HG03139 (cell line): ENCODE measurements at regions not wholly inside any gene's neighbourhood (a gene's known extent, or its start where the extent isn't known, plus 50 kb on each side); places are given as distances from the start of the nearest gene placed in this dataset.

Experiments
- ATAC-seq: cut with Tn5 transposase; IDR thresholded peaks from one replicate; pipeline ENCODE4 v1.9.1; 2021; ENCODE audit not compliant: unreplicated experiment

DNA sequence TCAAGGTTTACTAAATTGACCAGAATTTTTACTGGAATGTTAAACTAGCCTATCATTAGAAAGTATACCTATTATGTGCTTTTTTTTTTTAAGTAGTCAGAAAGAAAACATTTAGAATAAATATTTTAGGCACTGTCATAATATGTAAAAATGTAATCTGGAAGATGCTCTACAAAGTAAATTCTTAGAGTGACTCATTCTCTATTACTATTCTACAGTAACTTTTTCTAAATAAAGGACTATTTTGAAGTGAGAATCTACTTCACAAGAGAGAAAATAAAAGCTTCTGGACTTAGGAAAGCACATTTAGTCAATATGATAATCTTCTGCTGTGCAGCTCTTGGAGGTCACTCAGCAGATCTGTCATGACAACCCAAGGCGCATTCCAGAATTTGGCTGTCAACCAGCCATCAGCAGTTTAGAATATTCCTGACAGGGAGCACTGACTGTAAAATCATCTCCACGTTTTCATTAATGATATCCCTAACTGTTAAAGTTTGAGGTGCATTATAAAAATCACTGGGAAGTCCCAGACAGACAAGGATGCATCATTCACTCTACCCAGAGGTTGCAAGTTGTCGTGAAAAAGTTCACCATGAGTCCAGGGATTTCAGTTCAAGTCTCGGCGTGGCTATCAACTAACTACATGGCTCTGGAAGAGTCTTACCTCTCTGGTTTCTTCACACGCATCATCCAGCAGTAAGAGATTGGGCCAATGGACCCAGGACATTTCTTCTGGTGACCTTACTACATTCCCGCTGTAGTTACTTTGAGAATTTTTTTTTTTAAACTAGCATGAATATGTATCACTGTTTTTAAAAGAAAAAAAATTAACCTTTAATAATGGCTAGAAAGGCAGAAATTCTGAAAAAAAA is 374.9 kb downstream of the GJA1 start:
- ATAC-seq: no peak

DNA sequence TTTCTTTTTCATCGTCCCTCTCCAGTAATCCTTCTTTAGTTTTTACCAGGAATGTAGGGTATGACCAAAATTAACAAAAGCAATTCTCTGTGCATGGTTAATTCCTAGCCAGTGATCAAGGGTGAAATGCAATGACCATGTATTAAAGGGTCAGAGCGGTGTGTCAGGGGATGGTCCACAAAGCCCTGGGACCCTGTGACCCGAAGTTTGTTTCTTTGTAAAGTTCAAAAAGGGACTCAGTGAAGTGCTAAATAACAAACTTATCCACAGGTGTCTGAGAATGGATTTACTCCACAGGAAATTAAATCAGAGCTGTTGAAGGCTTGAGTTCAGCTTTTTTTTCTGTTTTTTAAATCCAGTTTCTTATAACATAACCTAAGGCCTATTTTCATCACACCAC is 375.7 kb downstream of the GJA1 start:
- ATAC-seq: no peak

DNA sequence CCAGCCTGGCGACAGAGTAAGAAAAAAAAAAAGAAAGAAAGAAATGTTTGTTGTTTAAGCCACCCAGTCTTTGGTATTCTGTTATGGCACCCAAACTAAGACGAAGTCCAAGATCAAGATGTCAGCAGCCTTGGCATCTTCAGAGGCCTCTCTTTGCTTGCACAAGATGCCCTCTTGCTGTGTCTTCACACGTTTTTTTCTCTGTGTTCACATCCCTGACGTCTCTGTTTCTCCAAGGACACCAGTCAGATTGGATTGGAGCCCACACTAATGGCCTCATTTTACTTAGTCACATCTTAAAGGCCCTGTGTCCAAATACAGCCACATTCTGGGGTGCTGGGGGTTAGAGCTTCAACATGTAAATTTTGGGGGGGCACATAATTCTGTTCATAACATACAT is 380.9 kb downstream of the GJA1 start:
- no peak for ATAC-seq

DNA sequence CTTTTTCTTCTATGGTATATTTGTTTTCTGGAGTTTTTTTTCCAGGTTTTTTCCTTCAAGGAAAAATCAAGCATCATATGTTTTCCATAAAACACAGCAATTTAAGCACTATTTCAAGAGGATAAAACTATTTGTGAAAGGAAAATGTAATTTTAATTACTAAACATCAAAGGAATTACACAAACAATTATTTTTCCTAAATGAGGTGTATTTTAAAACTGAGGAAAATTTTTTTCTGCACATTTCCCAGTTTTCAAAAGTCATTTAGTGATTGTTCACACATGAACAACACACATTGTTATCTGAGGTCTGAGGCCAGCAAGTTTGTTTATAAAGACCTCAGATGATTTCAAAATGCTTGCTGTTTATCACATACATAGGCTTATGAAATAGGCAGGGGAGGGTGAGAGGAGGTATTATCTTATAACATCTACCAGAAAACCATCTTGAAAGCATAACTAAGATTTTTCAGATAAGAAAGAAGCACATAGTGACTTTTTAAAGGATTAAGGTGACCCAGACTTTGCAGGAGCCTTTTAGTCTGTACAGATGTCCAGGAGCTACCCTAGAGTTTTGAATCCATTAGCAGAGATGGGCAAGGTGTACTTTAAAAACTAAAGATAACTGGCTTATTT is 381.6 kb downstream of the GJA1 start:
- no peak for ATAC-seq

DNA sequence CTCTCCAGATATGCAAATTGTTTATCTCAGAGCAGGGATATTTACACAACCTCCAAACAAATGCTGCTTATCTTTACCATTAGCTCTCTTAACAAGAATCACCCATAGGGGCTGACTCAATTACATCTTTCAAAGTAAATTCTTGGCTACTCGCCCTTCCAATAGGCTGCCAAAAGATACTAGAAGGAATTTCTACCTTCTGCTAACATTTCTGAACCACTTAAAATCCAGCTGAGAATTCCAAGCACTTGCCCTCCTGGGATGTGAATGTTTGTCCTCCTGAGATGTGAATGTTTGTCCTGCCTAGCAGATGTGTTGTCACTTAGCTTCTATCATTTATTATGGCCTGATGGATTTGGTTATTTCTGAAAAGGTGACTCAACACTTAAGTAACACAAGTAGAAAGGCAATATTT is 388.0 kb downstream of the GJA1 start:
- ATAC-seq: no peak

DNA sequence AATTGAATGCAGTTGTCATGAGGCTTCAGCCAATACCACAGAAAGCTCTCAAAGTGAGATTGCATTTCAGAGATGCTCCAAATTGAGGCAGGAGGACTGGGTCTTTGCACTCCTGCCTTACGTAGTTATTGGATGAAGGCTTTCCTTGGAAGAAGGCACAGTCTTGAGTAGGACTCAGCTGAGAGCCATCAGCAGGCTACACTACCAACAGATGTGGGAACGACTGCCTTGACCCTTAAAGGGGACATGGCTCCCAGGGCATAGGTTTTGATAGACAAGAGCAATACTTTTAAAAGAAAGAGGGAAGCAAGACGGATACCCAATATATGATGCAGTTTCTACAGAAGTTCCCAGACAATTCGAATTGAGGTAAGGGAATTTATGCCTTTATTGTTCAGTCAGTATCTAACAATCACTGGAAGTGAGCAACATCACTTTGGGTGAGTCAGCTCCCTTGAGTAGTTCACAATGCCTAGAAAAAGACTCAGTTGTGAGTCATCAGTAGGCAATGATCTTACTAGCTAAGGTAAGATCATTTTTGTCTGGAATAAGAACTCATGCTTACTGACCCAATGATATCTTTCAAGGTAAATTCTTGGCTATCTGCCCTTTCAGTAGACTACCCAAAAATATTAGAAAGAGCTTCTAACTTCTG is 390.8 kb downstream of the GJA1 start:
- ATAC-seq: no peak

DNA sequence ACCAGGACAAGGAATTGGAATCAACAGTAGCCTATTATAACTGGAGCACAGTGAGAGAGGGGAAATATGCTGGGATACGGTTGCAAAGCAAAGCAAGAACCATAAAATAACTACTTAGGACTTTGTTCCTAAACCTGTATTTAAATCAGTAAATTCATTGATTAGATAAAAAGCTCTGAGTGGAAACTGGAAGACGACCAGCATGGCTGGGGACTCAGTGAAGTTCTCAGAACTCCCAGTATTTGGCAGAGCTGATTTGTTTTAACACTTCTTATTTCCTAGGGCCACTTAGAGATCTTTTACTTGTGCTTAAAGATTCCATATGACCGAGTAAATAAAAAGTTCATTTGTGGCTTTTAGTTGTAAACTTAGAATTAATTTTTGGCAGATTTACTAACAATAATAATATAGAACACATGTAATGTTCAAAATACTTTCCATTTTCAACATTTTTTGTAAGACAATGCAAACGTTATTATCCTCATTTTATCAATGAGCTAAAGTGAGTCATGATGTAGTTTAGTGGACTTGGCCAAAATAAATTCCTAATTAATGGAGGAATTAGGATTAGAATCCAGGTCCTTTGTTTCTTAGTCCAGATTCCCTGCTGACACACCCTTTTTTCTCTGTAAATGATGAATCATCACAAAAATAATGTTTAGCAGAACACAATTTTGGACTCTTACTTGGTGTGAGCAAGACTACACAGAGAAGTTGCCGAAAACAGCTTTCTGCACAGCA is 392.9 kb downstream of the GJA1 start:
- no peak for ATAC-seq

DNA sequence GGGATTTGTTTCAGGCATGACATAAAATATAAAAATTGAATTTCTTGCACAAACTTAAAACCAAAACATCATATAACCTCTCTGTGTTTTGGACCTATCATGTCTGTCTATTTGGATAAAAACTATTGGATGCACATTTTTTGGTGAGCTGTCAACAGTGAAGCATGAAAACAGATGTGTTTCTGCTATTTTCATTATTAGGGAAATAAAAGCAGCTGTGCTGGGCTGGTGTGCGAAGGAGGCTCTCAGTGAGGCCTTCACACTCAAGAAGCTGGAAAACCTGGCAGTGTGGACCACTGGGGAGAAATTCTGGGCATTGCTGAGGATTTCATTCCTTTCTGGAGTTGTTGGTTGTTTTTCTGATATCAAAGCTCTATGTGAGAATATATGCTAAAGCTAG is 395.3 kb downstream of the GJA1 start:
- no peak for ATAC-seq

DNA sequence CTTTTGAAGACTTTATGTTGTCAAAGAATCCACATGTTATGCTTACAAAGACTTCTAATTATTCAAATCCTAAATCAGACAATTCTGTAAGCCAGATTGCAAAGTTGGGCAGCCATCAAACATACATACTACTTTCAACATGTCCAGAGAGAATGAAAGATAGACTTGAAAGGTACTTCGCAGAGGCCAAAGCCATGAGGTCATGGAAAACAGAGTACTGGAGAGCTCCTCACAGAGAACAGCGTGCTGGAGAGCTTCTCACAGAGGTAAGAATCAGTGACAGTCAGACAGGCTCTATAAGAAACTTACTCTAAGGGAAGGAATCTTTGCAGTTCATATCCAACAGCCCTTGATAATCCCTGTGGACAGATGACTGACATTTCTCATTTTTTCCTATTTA is 400.2 kb downstream of the GJA1 start:
- no peak for ATAC-seq

DNA sequence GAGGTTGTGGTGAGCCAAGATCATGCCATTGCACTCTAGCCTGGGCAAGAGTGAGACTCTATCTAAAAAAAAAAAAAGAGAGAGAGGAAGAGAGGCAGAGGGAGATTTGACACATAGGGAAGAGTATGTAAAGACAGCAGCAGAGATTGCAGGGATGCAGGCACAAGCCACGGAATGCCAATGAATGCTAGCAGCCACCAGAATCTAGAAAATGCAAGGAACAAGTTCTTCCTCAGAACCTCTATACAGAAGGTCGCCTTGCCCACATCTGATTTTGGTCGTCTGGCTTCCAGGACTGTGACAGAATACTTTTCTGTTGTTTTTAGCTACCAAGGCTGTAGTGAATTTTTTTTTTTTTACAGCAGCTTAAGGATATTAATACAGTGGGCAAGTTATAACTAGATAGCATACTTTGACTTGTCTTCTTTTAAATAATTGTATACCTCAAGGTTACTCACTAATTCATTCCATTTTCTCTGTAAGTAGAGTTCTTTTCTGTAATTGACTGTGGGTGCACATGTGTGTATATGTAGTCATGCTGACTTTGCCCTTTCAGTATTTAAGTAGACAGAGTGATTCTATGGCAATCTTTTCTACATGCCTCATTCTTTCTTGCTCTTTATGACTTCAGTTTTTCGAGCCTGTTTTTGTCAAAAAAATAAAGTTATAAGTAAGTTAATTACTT is 402.2 kb downstream of the GJA1 start:
- no peak for ATAC-seq

DNA sequence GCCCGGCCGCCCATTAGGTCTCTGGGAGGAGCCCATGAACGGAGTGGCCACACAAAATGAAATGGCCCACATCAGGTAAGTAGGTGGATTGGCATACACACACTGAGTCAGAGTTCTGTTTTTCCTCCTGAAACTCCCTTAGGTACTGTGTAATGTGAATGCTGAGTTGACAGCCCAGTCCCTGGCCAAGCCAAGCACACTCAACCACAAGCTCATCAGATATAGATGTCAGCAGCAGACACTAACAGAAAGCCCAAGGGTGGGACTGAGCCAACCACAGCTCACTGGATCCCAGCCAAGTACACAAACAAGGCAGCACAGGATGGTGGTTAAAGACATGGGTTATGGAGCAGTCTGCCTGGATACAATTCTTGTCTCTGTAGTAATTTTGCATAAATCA is 403.4 kb downstream of the GJA1 start:
- no peak for ATAC-seq

DNA sequence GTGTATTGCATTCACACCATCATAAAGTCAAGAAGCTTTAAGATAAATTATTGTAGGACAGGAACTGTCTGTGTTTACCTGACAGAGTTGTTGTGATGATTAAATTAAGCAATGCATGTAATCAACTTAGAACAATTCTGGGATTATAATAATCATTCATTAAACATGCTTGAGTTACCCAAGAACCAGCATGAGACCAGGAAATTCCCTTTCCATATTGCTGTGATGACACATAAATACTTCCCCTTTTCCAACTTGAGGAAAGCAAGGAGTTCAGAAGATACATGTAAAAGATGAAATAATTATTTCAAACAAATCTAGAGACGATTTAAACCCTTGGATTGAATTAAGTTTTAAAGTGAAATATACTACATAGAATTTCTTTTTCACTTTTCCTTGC is 404.4 kb downstream of the GJA1 start:
- no peak for ATAC-seq

DNA sequence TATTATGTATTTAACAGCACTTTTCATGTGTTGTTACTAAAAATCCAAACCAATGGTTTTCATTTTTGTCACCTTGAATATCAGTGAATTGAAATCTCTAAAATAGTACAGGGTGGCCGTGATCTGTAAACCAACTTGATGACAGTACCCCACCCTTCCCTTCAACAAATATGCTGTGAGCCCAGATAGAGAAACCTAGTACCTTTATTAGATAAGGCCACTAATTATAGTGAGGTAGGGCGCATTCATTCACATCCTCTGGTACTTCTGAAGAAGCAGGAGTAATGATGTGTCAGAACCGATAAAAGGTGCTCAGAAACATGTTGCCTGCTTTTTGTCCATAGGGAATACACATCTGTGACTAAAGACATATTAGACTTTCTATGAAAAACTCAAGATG is 409.5 kb downstream of the GJA1 start:
- no peak for ATAC-seq

DNA sequence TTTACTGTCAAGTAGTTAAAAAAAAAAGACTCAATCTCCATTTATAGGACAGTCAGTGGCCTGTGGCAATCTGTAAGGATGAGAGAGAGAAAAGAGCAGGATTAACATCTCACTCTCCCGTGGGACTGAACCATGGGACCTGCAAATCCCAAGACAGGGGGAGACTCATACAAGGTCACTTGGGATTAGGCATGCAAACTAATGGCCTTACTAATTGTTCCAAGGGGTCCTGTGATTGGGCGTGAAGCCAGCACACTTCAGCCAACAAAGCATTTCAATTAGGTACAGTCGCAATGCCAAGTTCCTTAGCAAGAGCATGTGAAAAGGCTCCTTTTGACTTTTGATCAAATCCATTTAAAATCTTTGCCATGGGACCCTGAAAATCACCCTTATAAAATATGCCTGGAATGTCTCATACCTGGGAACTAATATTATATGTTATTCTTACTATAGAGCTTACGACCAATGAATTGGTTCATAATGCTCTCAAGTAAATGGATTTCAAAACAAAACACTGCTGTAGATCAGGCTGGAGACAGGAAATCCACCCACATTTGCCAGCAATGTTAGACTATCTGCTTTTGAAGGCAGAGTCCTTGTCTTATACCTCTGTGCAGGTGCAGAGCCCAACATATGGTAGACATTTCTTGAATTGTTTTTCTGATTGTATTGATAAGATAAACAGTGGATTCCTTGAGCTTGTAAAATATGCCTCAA is 412.5 kb downstream of the GJA1 start:
- no peak for ATAC-seq

DNA sequence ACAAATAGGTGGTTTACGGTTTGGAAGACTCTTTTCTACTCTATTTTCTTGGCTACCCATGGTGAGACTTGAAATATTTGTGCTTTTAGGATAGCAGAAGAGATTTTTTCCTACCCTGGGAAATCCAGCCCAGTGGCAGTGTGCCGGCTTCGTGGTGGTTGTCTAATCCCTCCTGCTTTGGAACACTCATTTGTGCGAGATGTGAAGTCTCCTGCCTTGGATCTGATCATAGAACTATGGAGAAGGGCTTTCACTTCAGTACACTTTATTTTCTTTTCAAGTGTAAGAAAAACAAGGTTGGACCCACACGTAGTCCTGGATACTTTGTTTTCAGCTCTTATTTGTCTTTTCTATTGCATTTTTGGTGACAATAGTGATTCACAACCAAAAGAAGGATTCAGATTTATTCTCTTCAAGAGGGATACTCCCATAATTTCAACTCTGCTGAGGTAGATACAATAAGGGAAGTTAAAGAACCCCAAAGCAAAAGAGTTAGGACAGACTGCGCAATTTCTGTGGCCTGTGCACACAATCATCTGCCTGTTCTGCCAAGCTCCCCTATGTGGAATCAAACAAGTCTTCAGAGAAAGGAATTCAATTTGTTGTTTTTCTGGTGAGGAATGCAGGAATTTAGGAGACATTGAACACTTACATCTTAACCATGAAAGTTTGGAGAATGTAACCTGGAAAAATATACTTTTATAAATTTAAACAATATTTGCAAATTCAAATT is 413.2 kb downstream of the GJA1 start:
- no peak for ATAC-seq

DNA sequence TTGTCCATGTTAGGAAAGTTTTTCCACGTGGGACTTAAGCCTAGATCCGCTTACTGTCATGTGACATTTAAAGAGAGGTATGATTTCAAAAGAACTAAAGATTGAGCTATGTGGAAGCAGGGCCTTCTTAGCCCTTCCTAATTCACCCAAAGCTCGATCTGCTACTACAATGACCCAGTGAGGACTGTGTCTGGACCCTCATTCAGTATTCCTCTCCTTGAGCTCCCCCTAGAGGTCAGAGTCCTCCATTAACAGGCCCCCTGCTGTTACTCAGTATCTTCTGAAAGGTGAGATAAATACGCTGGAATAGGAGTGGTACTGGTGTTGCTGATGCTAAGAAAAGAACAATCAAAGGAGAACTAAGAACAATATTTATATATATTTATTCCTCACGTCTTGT is 414.0 kb downstream of the GJA1 start:
- ATAC-seq: peak; percentile 86

DNA sequence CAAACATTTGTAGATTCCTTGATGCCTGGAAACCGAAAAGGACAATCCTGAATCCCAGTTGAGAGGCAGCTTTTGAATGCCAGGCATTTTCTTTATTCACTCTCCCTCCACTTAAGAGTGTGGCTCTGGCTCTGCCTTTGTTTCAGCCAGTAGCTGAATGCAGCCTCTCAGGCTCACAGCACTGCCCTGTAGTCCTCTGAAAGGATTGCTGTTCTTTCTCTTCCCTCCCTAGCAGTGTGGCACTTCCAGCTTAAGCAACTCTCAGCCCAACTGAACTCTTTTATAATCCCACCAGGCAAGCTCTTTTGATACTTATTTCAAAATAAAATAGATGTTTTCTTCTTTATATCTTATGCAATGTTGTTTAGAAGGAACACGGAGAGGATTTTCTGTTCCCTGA is 415.6 kb downstream of the GJA1 start:
- no peak for ATAC-seq

DNA sequence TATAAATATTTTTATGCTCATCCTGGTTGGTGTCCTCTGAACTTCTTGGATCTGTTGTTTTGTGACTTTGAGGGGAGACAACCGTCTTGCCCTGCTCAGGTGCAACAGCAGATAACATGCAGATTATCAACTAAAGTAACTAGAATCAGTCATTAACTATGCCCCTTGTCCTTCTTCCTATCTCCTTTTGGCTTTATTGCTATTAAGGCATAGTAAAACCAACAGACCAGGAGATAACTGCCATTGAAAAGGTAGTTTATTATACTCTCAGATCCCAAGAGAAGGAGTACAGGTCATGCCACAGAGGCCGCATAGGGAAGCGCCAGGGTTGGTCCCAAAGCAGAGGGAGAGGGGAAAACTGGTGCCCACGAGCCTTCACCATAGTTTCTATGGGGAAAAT is 418.2 kb downstream of the GJA1 start:
- no peak for ATAC-seq

DNA sequence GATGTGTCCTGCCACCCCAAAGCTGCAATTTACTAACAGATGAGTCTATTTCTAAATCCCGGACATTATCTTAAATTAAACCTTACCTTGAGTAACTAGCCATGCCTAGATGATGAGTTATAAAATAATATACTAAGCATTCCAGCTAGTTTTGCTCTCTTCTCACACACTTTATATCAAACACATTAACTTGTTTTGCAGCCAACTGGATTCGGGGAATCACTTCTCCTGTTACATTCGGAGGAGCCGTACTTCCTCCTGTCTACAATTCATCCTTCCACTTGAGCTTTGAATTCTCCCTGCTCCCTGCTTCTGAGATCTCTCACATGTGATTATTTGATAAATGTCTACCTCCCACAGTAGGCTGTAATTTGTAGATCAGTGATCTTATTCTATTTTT is 420.1 kb downstream of the GJA1 start:
- no peak for ATAC-seq

DNA sequence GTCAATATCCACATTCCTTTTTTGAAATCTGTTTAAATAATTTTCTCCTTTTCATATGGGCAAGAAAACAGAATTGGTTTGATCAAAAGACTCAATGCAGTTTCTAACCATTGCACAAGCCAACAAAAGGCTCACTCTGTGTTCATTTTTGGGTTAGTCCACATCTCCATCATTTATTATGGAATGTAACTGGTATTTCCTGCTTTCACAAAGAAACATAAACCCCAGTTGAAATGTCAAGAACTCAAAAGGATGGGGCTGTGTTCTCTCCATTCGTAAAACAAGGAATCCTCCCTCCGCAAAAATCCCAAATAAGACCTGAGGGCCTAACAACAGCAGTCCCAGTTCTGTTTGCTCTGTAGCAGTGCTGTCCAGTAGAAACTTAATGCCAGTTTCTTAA is 420.9 kb downstream of the GJA1 start:
- ATAC-seq: no peak
